ENCODE measurements at regions not wholly inside any gene's neighbourhood (a gene's known extent, or its start where the extent isn't known, plus 50 kb on each side); places are given as distances from the start of the nearest gene placed in this dataset.

DNA sequence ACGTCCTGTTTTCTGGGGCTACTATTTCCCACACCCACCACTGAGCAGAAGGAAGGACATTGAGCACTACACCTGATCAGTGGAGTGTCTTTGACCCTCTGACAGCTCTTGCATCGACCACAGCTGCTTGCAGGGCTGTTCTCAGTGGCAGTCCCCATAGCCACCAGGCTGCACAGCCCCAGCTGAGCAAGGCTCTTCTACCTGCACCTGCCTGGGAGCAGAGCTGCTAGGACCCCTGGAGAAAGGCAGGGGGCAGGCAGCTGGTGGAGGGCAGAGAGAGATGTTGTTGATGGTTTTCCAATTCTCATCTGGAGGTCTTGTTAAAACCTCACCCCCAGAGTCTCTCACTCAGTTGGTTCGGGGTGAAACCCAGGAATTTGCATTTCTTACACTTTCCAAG, 361.8 kb upstream of the ZNF507 start:
- no peak for DNase-seq (ENCODE audit: low read depth)
- TF ChIP-seq, protein P1, sequence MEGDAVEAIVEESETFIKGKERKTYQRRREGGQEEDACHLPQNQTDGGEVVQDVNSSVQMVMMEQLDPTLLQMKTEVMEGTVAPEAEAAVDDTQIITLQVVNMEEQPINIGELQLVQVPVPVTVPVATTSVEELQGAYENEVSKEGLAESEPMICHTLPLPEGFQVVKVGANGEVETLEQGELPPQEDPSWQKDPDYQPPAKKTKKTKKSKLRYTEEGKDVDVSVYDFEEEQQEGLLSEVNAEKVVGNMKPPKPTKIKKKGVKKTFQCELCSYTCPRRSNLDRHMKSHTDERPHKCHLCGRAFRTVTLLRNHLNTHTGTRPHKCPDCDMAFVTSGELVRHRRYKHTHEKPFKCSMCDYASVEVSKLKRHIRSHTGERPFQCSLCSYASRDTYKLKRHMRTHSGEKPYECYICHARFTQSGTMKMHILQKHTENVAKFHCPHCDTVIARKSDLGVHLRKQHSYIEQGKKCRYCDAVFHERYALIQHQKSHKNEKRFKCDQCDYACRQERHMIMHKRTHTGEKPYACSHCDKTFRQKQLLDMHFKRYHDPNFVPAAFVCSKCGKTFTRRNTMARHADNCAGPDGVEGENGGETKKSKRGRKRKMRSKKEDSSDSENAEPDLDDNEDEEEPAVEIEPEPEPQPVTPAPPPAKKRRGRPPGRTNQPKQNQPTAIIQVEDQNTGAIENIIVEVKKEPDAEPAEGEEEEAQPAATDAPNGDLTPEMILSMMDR (IDR thresholded peaks at IDR 0.05; ENCODE audit: insufficient read depth, low read depth, low read length, missing control alignments) = no peak
- no peak overlapping the region for H3K4me3 ChIP-seq (ENCODE audit: low read length)

DNA sequence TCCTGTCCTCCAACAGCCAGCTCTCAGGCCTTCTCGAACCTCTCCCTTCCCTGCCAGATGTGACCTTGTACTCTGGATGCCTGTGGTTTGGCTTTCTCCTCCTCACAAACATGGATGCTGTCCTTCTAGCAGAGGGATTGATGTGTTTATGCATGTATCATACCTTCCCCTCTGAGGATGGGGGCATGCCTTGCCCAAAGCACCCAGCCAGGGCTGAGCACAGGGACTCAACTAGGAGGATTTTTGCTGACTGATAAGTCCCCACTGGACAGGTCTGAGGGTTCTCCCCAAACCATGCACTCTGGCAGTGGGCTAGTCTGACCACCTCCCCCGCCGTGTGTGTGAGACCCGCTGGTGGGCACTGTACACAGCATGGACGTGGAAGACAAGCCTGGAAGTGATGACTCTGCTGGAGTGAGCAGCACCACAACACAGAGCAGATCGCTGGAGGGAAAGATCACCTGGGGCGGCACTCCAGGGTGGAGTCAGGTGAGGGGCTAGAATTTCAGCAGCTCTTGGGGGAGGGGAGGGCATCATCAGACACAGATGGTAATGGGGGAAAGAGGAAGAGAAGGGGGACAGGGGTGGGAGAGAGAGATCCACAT, 360.3 kb upstream of the ZNF507 start:
- TF ChIP-seq, protein P1 (IDR thresholded peaks at IDR 0.05; ENCODE audit: insufficient read depth, low read depth, low read length, missing control alignments) = no peak
- DNase-seq (ENCODE audit: low read depth) = no peak
- H3K4me3 ChIP-seq (ENCODE audit: low read length) = no peak overlapping the region

DNA sequence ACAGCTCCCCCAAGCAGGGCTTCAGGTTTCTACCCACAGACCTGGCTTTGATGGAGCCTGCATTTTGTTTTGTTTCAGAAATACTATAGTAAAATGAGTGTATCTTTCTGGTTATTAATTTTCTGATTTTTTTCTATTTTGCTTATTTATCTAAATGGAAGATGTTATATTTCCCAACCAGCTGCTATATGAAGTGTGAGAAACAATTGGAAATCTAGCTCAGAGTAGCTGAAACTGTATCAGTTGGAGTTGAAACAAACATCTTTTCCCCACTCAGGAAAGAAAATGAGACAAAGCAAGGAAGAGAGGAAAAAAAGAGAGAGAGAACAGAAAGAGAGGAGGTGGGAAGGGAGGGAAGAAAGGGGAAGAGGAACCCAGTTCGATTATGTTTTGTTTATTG, 358.5 kb upstream of the ZNF507 start:
- DNase-seq (ENCODE audit: low read depth) = no peak
- H3K4me3 ChIP-seq (ENCODE audit: low read length) = no peak overlapping the region
- TF ChIP-seq, protein P1 (IDR thresholded peaks at IDR 0.05; ENCODE audit: insufficient read depth, low read depth, low read length, missing control alignments) = no peak

DNA sequence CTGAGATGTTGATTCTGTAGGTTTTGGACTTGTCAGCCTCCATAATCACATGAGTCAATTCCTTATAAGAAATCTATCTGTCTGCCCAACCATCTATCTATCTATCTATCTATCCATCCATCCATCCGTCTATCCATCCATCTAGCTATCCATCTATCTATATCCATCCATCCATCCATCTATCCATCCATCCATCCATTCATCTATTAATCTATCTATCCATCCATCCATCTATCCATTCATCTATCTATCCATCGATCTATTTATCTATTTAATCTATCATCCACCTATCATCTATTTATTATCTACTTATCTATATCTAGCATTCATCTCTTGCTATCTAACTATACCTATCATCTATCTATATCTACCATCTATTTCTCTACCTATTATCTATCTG, 357.2 kb upstream of the ZNF507 start:
- TF ChIP-seq, protein P1 (IDR thresholded peaks at IDR 0.05; ENCODE audit: insufficient read depth, low read depth, low read length, missing control alignments) = no peak
- DNase-seq (ENCODE audit: low read depth) = no peak
- no peak overlapping the region for H3K4me3 ChIP-seq (ENCODE audit: low read length)

DNA sequence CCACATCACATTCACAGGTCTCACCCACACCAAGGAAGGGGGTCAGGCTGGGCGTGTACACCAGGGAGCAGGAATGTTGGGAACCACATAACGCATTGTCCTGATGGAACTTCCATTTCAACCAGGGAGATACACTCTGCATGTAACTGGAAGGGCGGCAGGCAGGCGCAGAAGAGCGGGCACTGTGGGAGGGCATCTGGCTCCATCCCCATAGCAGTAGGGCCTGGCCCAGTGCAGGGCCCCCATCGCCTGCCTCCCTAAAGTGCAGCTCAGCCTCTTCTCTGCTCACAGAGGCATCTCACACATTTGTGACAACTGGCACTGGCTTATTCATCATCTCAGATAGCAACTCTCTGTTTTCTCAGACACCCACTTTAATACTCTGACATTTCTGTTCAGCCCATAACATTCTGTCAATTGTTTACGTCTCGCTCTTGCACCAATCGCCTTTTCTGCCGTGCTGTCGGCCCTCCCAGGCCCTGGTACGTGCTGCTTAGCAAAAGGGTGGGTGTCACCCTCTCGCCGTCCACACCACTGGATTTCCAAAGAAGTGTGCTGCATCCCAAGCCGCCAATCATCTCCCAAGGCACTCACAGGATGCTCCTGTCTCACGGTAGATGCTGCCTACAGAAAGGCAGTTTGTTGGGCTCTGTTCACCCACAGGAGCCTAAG, 353.3 kb upstream of the ZNF507 start:
- no peak for DNase-seq (ENCODE audit: low read depth)
- TF ChIP-seq, protein P1 (IDR thresholded peaks at IDR 0.05; ENCODE audit: insufficient read depth, low read depth, low read length, missing control alignments) = no peak
- H3K4me3 ChIP-seq (ENCODE audit: low read length) = no peak overlapping the region

DNA sequence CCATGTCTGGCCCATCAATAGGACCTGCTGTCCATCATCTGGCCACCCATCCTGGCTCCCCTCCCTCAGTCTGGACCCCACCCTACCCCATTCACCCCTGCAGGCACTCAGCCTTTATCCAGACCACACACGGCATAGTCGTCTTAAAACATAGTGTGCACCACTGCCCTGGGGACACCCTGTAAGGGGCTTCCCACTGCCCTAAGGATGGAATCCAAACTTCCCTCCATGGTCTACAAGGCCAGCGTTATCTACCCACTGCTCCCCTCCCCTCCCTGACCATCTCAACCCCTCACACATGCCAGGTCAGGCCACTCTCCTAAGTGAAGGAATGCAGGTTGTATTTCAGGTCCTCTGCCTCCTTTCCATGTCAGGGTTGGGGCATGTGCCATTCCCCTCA, 352.7 kb upstream of the ZNF507 start:
- TF ChIP-seq, protein P1 (IDR thresholded peaks at IDR 0.05; ENCODE audit: insufficient read depth, low read depth, low read length, missing control alignments) = no peak
- DNase-seq (ENCODE audit: low read depth) = no peak
- H3K4me3 ChIP-seq (ENCODE audit: low read length) = no peak overlapping the region

DNA sequence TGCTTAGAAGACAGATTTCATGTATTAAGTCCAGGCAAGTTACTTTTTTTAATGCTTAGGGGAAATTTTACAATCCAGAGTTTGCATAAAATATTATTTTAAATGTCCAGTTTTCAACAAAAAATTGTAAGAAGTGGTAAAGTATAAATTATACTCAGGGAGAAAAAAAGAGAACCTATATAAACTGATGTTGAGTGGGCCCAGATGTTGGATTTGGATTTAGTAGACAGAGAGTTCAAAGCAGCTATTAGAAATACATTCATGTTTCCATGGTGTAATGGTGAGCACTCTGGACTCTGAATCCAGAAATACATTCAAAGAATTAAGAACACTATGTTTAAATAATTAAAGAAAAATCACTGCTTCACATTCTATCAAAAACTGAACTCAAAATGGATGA, 349.9 kb upstream of the ZNF507 start:
- no peak overlapping the region for H3K4me3 ChIP-seq (ENCODE audit: low read length)
- DNase-seq (ENCODE audit: low read depth) = no peak
- TF ChIP-seq, protein P1 (IDR thresholded peaks at IDR 0.05; ENCODE audit: insufficient read depth, low read depth, low read length, missing control alignments) = no peak

Data from epithelial cell of esophagus (primary cell).